Thoracic aorta (tissue), 2 donors: ENCODE measurements at regions not wholly inside any gene's neighbourhood (a gene's known extent, or its start where the extent isn't known, plus 50 kb on each side); places are given as distances from the start of the nearest gene placed in this dataset.

ENCODE experiments used
- ATAC-seq: fragments of 150-250 bp; one replicate; pipeline ENCODE4 v1.8.0; 2017; ENCODE audit warnings: low read depth; ENCODE audit not compliant: insufficient number of reproducible peaks, low FRiP score
- DNase-seq: peaks from one replicate; pipeline ENCODE4 v3.0.0-alpha.2; 2020; ENCODE audit warnings: low spot score
- H3K27ac ChIP-seq, 2 donors: fragments of 200-600 bp; sonication (generic); 1 replicate in 1 of 2; 2 replicates in 1 of 2; pipeline ENCODE4 v1.5.1; 2016; ENCODE audit warnings: mild to moderate bottlenecking in 2 of 2, moderate library complexity in 2 of 2
- H3K27me3 ChIP-seq: fragments of 200-600 bp; sonication (generic); replicated peaks from 2 replicates; pipeline ENCODE4 v1.6.0; 2016; ENCODE audit warnings: mild to moderate bottlenecking; ENCODE audit not compliant: insufficient read depth
- H3K36me3 ChIP-seq: fragments of 200-600 bp; sonication (generic); one replicate; pipeline ENCODE4 v1.5.1; 2016
- H3K4me1 ChIP-seq, 2 donors: fragments of 200-600 bp; sonication (generic); 1 replicate in 1 of 2; 2 replicates in 1 of 2; pipeline versions ENCODE4 v1.5.1 to v1.6.0; 2016; ENCODE audit warnings: low read depth in 2 of 2, mild to moderate bottlenecking in 1 of 2; ENCODE audit not compliant: control insufficient read depth in 1 of 2
- H3K4me3 ChIP-seq: fragments of 200-600 bp; sonication (generic); 2 replicates; pipeline ENCODE4 v1.5.1; 2016; ENCODE audit warnings: mild to moderate bottlenecking
- H3K9me3 ChIP-seq: fragments of 200-600 bp; sonication (generic); 2 replicates; pipeline ENCODE4 v1.5.1; 2016
- TF ChIP-seq, protein P1 (sequence below): fragments of 200-600 bp; sonication (generic); IDR thresholded peaks from one replicate; pipeline ENCODE4 v1.5.1; 2019; ENCODE audit warnings: antibody characterized with exemption

DNA sequence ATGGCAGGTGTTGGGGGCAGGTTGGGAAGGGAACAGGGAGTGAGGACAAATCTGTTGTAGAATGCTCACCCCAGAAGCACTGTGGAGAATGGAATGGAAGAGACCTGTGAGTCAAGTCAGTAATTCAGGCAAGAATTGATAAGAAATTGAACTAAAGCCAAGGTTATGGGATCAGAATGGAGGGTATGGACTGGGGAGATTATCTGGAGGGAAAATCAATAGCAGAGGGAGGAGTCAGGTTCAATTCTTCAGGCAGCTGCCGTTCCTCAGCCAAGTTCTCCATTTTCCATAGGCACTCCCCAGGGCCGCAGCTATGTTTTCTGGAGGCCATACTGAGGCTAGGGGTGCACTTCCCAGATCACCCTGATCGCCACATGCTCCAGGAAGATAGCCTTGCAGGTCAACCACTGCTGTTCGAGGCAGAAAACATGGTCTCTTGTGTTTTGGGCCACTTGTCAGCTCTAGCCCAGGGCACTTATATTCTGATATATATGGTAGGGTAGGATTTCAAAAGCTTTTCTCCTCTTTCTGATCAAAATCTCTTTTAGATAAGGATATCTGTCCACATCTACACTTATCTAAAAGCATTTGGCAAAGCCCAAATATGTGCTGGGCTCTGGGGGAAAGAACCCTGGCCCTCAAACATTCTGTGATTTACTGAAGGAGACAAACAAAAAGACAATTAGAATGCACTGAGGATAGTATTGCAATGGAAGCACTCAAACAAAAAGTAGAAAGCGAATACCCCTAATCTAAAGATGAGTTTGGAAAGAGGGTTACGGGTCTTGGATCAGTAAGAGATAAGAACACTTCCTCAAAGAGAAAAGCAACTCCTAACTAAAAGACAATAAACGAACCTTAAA lies 92.3 kb downstream of the TMEM212 start:
- ATAC-seq (no peak), DNase-seq (no peak)
- TF ChIP-seq, protein P1, sequence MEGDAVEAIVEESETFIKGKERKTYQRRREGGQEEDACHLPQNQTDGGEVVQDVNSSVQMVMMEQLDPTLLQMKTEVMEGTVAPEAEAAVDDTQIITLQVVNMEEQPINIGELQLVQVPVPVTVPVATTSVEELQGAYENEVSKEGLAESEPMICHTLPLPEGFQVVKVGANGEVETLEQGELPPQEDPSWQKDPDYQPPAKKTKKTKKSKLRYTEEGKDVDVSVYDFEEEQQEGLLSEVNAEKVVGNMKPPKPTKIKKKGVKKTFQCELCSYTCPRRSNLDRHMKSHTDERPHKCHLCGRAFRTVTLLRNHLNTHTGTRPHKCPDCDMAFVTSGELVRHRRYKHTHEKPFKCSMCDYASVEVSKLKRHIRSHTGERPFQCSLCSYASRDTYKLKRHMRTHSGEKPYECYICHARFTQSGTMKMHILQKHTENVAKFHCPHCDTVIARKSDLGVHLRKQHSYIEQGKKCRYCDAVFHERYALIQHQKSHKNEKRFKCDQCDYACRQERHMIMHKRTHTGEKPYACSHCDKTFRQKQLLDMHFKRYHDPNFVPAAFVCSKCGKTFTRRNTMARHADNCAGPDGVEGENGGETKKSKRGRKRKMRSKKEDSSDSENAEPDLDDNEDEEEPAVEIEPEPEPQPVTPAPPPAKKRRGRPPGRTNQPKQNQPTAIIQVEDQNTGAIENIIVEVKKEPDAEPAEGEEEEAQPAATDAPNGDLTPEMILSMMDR: no peak
- Histone ChIP-seq H3K27me3 (no peaks in the 10 kb centered on the region), H3K36me3 (no peaks in the 10 kb centered on the region), H3K27ac (no peak overlapping the region), H3K9me3 (no peaks in the 10 kb centered on the region), H3K4me1 (peaks cover 0 to 4% of the 10 kb centered on the region in 2 donors), H3K4me3 (no peak overlapping the region)

DNA sequence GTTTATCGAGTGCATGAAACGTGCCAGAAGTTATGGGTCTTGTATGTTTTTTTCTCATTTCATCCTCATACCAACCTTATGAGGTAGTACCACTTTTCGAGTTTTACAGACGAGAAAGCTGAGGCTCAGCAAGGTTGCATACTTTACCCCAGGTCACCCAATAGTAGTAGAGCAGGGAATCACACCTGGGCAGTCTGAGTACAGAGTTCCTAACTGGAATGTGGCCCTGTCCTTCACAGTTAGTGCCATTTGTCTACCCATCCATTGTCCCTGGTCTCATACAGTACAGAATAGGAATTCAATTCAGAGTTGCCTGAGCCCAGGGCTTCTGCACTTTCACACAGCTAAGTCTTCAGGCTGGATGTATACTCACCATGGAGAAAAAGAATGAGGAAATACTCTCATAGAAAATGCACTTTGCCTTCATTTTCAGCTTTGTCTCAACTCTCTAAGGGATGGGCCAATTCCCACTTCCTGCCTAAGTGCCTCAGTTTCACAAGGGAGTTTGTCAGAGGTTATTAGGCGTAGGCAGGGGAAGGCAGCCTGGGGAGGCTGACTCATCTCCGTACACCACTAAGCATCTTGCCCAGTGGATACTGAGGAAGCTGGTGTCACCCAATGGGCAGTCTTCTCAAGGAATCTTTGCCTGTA lies 93.2 kb downstream of the TMEM212 start:
- H3K9me3 ChIP-seq: no peaks in the 10 kb centered on the region
- DNase-seq: no peak

DNA sequence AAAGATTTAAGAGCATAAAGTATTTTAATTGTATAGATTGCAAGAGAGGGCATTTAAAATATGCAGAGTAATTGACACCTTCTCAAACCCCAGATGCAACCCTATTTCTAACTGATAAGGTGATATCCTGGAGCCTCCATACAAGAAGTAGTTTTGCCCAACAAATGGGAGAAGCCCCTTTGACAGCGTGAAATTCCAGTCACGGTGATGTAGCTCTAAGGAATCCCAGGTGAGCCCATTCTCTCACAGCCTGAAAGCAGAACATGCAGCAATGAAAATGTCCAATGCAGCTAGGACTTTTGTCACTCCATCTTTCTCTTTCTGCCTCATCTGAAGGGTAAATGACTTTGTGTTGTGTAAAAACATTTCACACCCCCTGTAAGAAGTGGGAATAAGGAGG lies 96.4 kb downstream of the TMEM212 start:
- H3K27ac ChIP-seq: no peak overlapping the region
- ATAC-seq (no peak), DNase-seq (no peak)
- TF ChIP-seq, protein P1: no peak
- H3K4me3 ChIP-seq: no peak overlapping the region
- no peaks in the 10 kb centered on the region for H3K36me3 ChIP-seq
- H3K4me1 ChIP-seq: peaks cover 0 to 5% of the 10 kb centered on the region in 2 donors
- no peaks in the 10 kb centered on the region for H3K9me3 ChIP-seq
- no peaks in the 10 kb centered on the region for H3K27me3 ChIP-seq

More for the DNA sequence above, 93.2 kb downstream of the TMEM212 start:
- no peak overlapping the region for H3K27ac ChIP-seq
- no peak for ATAC-seq
- no peaks in the 10 kb centered on the region for H3K27me3 ChIP-seq
- H3K36me3 ChIP-seq: no peaks in the 10 kb centered on the region
- no peak overlapping the region for H3K4me3 ChIP-seq
- TF ChIP-seq, protein P1: no peak
- peaks cover 0 to 5% of the 10 kb centered on the region in 2 donors for H3K4me1 ChIP-seq

DNA sequence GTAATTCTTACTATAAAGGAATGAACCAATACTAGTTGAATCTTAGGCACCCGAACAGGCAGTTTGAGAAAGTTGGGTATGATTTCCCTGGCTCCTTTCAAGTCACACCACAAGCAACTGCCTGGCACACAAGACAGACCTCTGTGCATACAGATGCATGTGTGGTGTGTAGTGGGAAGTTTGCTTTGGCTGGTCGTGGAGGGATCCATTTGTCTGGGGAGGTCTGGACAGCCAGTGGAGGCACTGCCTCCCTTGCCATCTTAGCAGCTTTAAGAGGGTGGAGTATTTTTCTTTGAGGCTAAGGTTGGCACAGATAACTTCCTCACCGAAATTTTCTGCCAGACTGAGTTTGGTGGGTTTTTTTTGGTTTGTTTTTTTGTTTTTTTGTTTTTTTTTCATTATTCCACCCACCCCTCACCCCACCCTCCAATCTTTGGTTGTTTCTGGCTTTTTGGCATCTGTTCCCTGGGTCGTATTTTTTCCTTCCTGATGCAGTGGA lies 97.1 kb downstream of the TMEM212 start:
- H3K9me3 ChIP-seq: no peaks in the 10 kb centered on the region
- H3K27me3 ChIP-seq: no peaks in the 10 kb centered on the region
- H3K4me1 ChIP-seq: peaks cover 0 to 5% of the 10 kb centered on the region in 2 donors
- no peak for ATAC-seq
- H3K36me3 ChIP-seq: no peaks in the 10 kb centered on the region
- TF ChIP-seq, protein P1: no peak
- H3K4me3 ChIP-seq: peak overlapping the region; percentile 15
- DNase-seq: no peak
- H3K27ac ChIP-seq: no peak overlapping the region
